NCI-H187 (cell line): ENCODE measurements at regions not wholly inside any gene's neighbourhood (a gene's known extent, or its start where the extent isn't known, plus 50 kb on each side); places are given as distances from the start of the nearest gene placed in this dataset.

Experiments used
- DNase-seq, 2 experiments: peaks; one replicate each; lab custom pipeline; 2025; lab: John Stamatoyannopoulos, UW

GRCh38 chr2:168378960-168379669 lies 77.0 kb upstream of the CERS6 start:
- DNase-seq: no peak

GRCh38 chr2:168380500-168380899 lies 75.6 kb upstream of the CERS6 start:
- DNase-seq: no peak

GRCh38 chr2:168392024-168392423 lies 64.0 kb upstream of the CERS6 start:
- DNase-seq: no peak

GRCh38 chr2:168392797-168393196 lies 63.3 kb upstream of the CERS6 start:
- no peak for DNase-seq

GRCh38 chr2:168394262-168394661 lies 61.8 kb upstream of the CERS6 start:
- DNase-seq: no peak

- no peak for DNase-seq
Observed at GRCh38 chr2:168396131-168396530, 59.9 kb upstream of the CERS6 start.

- no peak for DNase-seq
Observed at GRCh38 chr2:168397629-168398028, 58.4 kb upstream of the CERS6 start.

- DNase-seq: no peak
Observed at GRCh38 chr2:168401048-168401556, 55.0 kb upstream of the CERS6 start.

- no peak for DNase-seq
Observed at GRCh38 chr2:168401771-168402170, 54.3 kb upstream of the CERS6 start.

GRCh38 chr2:168402531-168402930 lies 53.5 kb upstream of the CERS6 start:
- no peak for DNase-seq

GRCh38 chr2:168403736-168404135 lies 52.3 kb upstream of the CERS6 start:
- no peak for DNase-seq

GRCh38 chr2:168404764-168405163 lies 51.3 kb upstream of the CERS6 start:
- no peak for DNase-seq
